ENCODE measurements at regions not wholly inside any gene's neighbourhood (a gene's known extent, or its start where the extent isn't known, plus 50 kb on each side); places are given as distances from the start of the nearest gene placed in this dataset.

- TF ChIP-seq CHD7 (IDR thresholded peaks at IDR 0.05; ENCODE audit: insufficient replicate concordance, low read length): no peak
- no peak for TF ChIP-seq TEAD4 (IDR thresholded peaks at IDR 0.05; ENCODE audit: low read depth, low read length)
- no peak for TF ChIP-seq RXRA (IDR thresholded peaks at IDR 0.05; ENCODE audit: insufficient read depth, low read depth, low read length)
- no peak for TF ChIP-seq ZNF274 (IDR thresholded peaks at IDR 0.05; ENCODE audit: borderline replicate concordance, extremely low read depth, low read length)
- no peak for TF ChIP-seq SIX5 (IDR thresholded peaks at IDR 0.05; ENCODE audit: low read depth, low read length)
- no peak for TF ChIP-seq E2F6 (IDR thresholded peaks at IDR 0.05)
- TF ChIP-seq PHF8 (conservative IDR thresholded peaks at IDR 0.05; ENCODE audit: low read depth, low read length): no peak
- no peak for TF ChIP-seq RBBP5 (IDR thresholded peaks at IDR 0.05; ENCODE audit: borderline replicate concordance, low read depth, low read length)
- TF ChIP-seq SIRT6 (IDR thresholded peaks at IDR 0.05; ENCODE audit: low read length): no peak
- TF ChIP-seq KDM4A (IDR thresholded peaks at IDR 0.05; ENCODE audit: low read depth, low read length, severe bottlenecking): no peak
- no peak for TF ChIP-seq JUND (IDR thresholded peaks at IDR 0.05; ENCODE audit: low read length)
Measured at GRCh38 chr16:65667011-65667578, 545.2 kb upstream of the CDH11 start (continued).

Measured in H1 (cell line).